Right lobe of liver (tissue), 4 donors: ENCODE measurements at regions not wholly inside any gene's neighbourhood (a gene's known extent, or its start where the extent isn't known, plus 50 kb on each side); places are given as distances from the start of the nearest gene placed in this dataset.

ENCODE experiments used
- CTCF ChIP-seq, 4 donors: fragments of 200-600 bp in 3 of 4; fragments of 450-650 bp in 1 of 4; IDR thresholded peaks; one replicate each; pipeline versions ENCODE4 v1.5.1 to v1.8.0; 2016 to 2022; ENCODE audit warnings: antibody characterized with exemption in 4 of 4, mild to moderate bottlenecking in 2 of 4
- POLR2A ChIP-seq: fragments of 450-650 bp; IDR thresholded peaks from one replicate; pipeline ENCODE4 v1.6.1; 2017; ENCODE audit warnings: antibody characterized with exemption, mild to moderate bottlenecking
- donor health status: DM: no; HTN: no; CAD: no.
- donor health status: DM: no; HTN: no; CAD: no.
- donor health status: DM: no; HTN: yes; CAD: no.

- no peak for TF ChIP-seq CTCF (IDR thresholded peaks at IDR 0.05)
- TF ChIP-seq POLR2A, result no peak
Measured at GRCh38 chr2:742221-742620, 65.0 kb upstream of the TMEM18 start.
